LNCaP clone FGC (cell line): ENCODE measurements at regions not wholly inside any gene's neighbourhood (a gene's known extent, or its start where the extent isn't known, plus 50 kb on each side); places are given as distances from the start of the nearest gene placed in this dataset.
A peak's percentile ranks its signal among the peaks of the same experiment; 100 is the strongest.

Experiments used
- DNase-seq: peaks from one replicate; pipeline ENCODE4 v3.0.0-alpha.2; 2011; ENCODE audit warnings: low read depth
- H3K4me3 ChIP-seq: 2 replicates; pipeline ENCODE4 v1.5.1; 2011; ENCODE audit warnings: mild to moderate bottlenecking, low read depth, low read length, control low read depth
- CTCF ChIP-seq: IDR thresholded peaks from 2 replicates; pipeline ENCODE4 v1.5.1; 2012; ENCODE audit warnings: mild to moderate bottlenecking; ENCODE audit not compliant: control insufficient read depth, insufficient read depth; ENCODE audit errors: extremely low read depth

DNA sequence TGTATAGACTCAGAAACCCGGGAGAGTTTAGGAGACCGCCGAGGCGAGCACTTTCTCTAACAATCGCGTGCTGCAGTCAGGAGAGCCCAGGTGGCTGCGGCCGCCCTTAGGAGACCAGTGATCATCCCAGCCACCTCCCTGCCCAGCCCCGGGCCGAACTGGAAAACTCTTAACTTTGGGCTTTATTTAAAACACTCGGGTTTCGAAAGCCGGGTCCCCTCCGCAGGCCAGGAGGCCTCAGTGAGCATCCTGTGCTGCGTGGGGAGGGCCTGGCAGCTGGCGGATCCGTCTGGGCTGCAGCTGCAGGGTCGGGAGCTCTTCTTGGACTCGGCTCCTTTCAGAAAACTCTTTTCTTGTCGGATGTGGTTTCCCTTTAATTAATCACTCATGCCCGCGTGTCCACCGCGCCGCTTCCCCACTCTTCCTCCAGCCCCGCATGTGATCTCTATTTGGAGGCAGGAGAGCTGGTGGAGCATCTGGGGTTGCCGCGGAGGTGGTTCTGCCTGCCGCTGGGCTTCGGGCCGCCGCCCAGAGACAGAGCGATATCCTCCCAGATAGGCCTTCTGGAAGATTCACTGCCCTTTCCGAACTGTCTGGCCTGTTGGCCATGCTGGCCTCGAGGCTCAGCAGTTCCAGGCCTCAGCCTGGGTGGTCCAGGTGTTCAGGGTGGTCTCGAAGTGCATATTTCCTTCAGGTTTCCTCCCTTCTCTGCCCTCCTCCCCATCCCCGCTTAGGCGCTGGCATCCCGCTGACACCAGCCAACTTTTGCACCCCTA, 59.5 kb downstream of the TMEM174 start:
- no peak for DNase-seq
- no peak for TF ChIP-seq CTCF

DNA sequence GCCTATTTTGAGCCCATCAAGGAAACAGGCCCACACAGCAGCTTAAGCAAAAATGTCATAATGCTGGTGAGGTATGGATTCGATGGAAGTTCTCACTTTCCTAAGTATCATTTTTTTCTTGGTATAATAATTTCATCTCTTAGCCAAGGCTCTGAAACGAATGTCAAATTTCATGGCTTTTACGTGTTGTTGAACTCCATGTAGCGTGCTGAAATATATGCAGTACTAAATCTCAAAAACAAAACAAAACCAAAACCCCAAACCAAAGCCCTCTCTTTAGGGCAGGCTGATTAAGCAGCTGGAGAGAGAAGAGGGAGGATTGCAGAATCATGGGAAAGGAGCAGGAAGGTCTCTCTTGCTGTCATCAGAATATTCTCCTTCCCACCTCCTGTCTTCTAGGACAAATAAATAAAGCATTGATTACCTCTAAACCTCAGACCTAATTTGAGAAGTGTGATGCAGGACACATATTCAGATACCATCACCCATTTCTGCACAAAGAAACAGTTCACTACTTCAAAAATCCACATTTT, 58.3 kb downstream of the TMEM174 start:
- no peak for DNase-seq
- no peak overlapping the region for H3K4me3 ChIP-seq
- TF ChIP-seq CTCF, result no peak

More for the DNA sequence above, 59.5 kb downstream of the TMEM174 start:
- no peak overlapping the region for H3K4me3 ChIP-seq

GRCh38 chr5:73230264-73231245, 57.6 kb downstream of the TMEM174 start:
- no peak for TF ChIP-seq CTCF
- no peak for DNase-seq
- H3K4me3 ChIP-seq, result no peak overlapping the region

DNA sequence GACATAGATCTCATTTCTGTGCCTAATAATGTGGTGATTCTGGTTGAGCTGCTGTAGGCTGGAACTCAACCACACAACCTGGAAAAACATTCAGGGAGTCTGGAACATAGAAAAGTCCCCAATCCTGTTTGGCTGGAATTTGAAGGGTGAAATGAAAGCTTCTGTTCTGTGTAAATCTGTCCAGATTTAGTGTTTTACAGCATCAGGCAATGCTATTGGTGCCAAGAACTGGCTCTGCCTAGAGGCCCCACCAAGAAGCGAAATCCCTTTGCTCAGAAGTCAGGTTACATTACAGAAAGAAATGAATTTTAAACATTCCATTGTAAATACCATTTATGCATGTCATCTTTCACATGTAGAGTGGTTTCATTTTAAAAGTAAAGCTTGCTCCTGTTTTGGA, 56.3 kb downstream of the TMEM174 start:
- peak; percentile 47 for DNase-seq
- H3K4me3 ChIP-seq, result no peak overlapping the region
- TF ChIP-seq CTCF, result no peak

- peak; percentile 59 for DNase-seq
- no peak overlapping the region for H3K4me3 ChIP-seq
- no peak for TF ChIP-seq CTCF
These were observed 55.1 kb downstream of the TMEM174 start for GRCh38 chr5:73228052-73228451.
